GM04504 (cell line): ENCODE measurements at regions not wholly inside any gene's neighbourhood (a gene's known extent, or its start where the extent isn't known, plus 50 kb on each side); places are given as distances from the start of the nearest gene placed in this dataset.
A peak's percentile ranks its signal among the peaks of the same experiment; 100 is the strongest.

Experiments
- DNase-seq: peaks from one replicate; pipeline ENCODE4 v3.0.0-alpha.2; 2012; ENCODE audit warnings: low read depth

DNA sequence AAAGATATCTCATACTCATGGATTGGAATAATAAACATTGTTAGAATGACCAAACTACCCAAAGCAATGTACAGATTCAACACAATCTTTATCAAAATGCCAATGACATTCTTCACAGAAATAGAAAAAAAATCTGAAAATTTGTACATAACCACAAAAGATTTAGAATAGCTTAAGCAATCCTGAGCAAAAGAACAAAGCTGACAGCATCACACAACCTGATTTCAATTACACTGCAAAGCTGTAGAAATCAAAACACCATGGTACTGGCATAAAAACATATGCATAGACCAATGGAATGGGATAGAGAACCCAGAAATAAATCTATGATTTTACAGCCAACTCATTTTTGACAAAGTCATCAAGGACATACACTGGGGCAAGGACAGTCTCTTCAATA lies 130.0 kb upstream of the TMEM72 start:
- DNase-seq, result no peak

- DNase-seq, result no peak
These were observed 124.8 kb upstream of the TMEM72 start for GRCh38 chr10:44786286-44786850.

DNA sequence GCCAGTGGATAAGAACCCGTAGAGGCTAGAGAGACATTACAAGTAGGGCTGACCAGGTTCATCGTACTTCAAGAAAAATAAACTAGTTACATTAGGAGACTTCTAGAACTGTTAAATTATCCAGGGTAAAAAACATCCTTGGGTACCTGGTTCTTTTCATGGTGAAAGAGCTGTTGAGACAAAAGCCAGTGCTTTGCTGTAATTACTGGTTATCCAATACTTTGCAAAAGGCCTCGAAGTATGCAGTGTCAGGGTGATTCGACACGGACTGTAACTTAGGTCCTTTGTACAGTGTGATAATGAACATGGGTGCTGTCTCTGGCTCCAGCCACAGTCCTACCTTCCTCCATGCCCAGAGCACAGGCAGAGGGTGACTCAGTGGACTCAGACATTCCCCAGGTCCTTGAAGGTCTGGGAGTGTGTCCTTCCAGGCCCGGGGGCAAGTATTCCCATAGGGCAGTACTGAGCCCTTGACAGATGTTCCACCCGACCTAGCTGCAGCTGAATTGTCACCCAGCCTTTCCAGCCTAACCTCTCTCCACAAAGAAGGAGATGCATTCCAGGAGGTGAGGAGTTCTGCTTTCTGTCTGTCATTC lies 123.6 kb upstream of the TMEM72 start:
- no peak for DNase-seq

- DNase-seq, result no peak
These were observed 122.7 kb upstream of the TMEM72 start for GRCh38 chr10:44788147-44789129.

DNA sequence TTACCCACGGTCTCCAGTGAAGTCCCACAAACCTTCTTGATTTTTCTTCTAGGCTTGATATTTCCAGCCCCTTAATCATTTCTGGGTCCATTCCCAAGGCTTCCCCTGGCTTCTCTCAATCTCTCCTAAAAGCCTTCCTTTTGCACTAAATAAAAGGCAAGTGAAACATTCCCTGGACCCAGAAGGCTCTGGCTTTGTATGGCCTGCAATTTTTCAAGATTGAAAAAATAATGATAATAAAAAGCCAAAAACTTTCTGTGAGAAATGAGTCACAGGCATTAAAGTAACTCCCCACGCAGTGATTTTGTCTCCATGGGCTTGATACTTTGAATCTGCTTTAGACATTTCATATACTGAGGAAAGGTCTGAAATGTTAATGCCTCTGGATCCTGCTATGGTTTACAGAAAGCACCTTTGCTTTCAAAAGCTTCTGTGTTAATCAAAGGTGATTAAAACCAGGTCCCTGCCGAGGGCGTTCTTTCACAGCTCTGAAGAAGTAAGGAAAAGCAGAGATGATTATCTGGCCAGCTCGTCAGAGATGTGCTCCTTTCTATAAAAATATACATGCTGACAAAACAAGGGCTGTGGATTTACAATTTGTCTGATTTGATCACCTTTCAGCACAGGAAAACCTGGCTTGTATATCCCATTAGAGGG lies 118.9 kb upstream of the TMEM72 start:
- DNase-seq, result no peak

GRCh38 chr10:44799966-44800365 lies 111.2 kb upstream of the TMEM72 start:
- no peak for DNase-seq

DNA sequence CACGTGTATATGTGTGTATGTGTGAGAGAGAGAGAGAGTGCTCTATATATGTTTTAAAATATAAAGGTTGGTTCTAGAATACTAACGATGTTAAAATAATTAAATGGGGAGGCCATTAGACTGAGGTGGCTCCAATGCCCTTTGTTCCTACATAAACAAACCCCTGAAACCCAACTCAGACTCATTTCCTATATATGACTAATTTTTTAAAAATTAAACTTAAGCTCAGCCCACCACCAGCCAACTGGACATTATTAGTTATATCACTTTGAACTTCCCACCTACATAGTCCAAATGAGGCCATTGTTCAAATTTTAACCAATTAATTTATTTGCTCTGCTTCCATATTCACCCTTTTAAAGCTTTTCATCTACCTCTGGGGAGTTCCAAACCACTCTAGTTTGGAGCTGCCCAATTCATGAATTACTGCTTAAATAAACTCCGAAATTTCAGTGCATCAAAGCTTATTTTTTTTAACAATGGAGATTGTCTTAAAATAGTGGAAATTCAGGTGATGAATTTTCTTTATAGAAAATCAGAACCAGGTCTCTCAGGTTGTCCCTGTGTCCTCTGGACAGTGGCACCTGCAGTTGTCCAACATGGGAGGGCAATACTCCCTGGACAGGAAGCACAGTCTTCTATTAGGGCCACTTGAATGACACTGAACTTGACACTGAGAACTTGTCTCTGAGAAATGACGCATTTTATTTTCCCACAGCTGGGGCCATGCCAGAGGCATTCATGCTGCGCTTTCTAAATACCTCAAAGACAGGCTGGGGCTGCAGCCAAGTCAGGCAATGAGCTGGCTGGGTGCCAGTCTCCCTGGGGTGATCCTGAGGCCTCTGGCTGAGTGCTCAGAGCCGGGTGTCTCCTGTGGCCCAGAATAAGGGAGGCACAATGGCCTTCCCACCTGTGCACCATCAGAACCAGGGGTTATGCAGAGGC lies 109.5 kb upstream of the TMEM72 start:
- peak; percentile 84 for DNase-seq

- DNase-seq, result no peak
These were observed 107.3 kb upstream of the TMEM72 start for GRCh38 chr10:44803862-44804261.

- DNase-seq, result no peak
These were observed 106.5 kb upstream of the TMEM72 start for GRCh38 chr10:44804661-44805060.

GRCh38 chr10:44805466-44806210 lies 105.5 kb upstream of the TMEM72 start:
- no peak for DNase-seq

- no peak for DNase-seq
These were observed 104.2 kb upstream of the TMEM72 start for GRCh38 chr10:44806950-44807349.

- DNase-seq, result no peak
These were observed 103.7 kb upstream of the TMEM72 start for GRCh38 chr10:44807451-44807850.

DNA sequence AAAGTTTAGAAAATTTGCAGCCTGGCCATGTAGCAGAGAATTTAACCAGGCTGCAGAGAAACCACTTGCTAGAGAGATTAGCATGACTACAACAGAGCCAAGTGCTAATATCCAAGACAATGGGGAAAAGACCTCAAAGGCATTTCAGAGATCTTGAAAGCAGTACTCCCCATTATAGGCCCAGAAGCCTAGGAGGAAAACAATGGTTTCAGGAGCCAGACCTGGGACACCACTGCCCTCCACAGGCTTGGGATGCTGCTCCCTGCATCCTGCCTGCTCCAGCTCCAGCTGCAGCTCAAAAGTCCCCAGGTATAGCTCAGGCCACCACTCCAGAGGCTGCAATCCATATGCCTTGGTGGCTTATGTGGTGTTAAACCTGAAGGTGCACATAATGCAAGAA lies 101.5 kb upstream of the TMEM72 start:
- no peak for DNase-seq

GRCh38 chr10:44811072-44811471 lies 100.1 kb upstream of the TMEM72 start:
- no peak for DNase-seq

DNA sequence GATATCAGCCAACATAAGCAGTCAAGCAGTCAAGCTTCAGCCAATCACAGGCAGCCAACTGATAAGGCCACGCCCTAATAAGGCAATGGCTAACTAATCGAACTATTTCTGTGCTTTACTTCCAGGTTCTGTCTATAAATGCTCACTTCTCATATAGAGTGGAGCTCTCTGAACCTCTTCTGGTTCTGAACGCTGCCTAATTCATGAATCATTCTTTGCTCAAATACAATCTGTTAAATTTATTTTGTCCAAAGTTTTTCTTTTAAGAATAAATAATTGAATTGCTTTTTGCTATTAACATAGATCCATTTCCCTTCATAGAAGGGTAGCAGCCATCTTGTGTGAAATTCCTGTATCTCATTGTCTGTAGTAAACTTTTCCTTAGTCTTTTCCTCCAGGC lies 97.9 kb upstream of the TMEM72 start:
- DNase-seq, result no peak

GRCh38 chr10:44814929-44815328 lies 96.2 kb upstream of the TMEM72 start:
- DNase-seq, result no peak

DNA sequence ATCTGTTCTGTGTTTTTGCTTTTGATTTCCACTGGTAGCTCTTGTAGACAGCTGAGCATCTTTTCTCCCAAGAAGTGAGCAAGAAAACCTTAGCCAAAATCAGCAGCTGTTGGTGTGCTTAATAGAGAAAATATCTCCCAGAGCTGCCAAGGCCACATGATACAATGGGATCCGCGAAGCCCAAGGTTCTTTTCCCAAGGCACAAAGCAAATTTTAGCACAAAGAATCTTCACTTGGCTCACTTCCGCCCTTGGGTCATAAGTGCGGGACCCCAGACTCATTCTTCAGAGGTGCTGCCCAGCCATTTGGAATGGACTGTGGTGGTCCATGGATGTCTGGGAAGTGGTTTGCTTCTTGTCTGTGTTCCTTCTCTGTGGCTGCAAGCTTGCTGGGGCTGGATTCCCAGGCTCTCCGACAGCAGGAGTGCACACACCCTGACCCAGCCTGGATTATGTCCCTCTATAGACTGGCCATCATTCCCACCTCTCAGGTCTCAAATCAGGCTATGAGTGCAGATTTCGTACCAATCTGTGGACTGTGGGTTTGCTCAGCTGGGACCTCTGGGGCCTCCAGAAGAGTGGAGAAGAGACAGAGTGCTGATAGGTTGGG lies 93.0 kb upstream of the TMEM72 start:
- DNase-seq, result no peak

- no peak for DNase-seq
These were observed 92.4 kb upstream of the TMEM72 start for GRCh38 chr10:44818701-44819127.

- no peak for DNase-seq
These were observed 91.0 kb upstream of the TMEM72 start for GRCh38 chr10:44820094-44820493.

GRCh38 chr10:44821290-44821689 lies 89.8 kb upstream of the TMEM72 start:
- DNase-seq, result no peak
